Colon (tissue), 2 donors: ENCODE measurements at regions not wholly inside any gene's neighbourhood (a gene's known extent, or its start where the extent isn't known, plus 50 kb on each side); places are given as distances from the start of the nearest gene placed in this dataset.

Source experiments
- FAIRE-seq: peaks from 2 replicates; lab custom pipeline; 2012; peaks lifted over from hg19 to GRCh38; lab: Jason Lieb, UNC
- donor health status: control.
- donor health status: control.

GRCh38 chr18:75358928-75359327, 68.6 kb downstream of the SMIM21 start:
- no peak for FAIRE-seq

- FAIRE-seq, result no peak
These were observed 74.1 kb downstream of the SMIM21 start for GRCh38 chr18:75353357-75353756.

- FAIRE-seq, result no peak
These were observed 76.1 kb downstream of the SMIM21 start for GRCh38 chr18:75351409-75351808.

DNA sequence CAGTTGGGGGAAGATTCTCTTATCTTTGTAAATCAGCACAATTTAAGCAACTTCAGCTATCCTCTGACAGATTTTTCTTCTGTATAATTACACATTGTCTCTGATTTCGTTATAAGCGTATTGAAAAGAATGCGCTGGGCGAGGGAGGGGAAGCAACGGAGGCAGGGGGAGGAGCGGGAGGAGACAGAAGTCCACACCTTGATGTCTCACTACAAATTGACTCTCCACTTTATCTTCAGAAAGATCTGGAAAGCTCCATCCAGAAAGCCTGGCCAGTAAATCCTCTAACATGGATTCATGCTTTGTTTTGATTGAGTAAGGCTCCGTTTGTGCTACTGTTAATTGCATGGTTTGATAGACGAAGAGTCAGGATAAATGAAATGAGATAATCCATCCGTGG, 76.6 kb downstream of the SMIM21 start:
- FAIRE-seq, result no peak

- FAIRE-seq, result peak; percentile 43
These were observed 77.0 kb downstream of the SMIM21 start for GRCh38 chr18:75350512-75350839.

- no peak for FAIRE-seq
These were observed 77.6 kb downstream of the SMIM21 start for GRCh38 chr18:75349668-75350511.

DNA sequence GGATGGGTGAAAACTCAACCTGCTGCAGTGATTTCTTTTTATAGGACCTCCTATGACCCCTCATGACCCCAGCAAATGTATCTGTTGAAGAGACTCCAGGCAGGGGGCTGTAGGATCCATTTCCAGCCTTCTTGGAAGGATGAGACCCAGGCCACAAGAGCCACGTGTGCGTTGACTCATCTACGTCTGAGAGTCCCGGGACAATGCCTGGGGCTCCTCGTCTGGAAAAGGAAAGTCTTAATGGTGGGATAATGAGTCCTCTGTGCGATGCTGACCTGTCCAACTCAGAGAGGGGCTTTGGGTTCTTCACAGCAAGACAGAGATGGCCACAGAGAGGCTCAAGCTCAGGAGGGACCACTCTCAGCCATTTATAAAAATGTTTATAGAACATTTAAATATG, 80.8 kb downstream of the SMIM21 start:
- no peak for FAIRE-seq

DNA sequence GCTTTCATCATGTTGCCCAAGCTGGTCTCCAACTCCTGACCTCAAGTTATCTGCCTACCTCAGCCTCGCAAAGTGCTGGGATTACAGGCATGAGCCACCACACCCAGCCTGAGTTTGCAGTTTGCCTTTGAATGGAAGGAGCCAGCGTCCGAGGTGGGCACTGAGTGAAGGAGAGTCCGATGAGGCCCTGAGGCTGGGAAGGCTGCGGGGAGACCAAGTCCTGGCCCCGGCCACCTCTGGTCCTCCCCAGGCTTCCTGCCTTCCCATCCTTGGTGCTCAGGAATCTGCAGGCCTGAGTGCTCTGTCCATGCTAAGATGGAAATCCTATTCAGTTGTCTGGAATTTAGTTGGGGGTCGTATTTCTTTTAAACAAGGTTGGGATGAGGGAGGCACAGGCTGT, 82.9 kb downstream of the SMIM21 start:
- FAIRE-seq, result no peak

DNA sequence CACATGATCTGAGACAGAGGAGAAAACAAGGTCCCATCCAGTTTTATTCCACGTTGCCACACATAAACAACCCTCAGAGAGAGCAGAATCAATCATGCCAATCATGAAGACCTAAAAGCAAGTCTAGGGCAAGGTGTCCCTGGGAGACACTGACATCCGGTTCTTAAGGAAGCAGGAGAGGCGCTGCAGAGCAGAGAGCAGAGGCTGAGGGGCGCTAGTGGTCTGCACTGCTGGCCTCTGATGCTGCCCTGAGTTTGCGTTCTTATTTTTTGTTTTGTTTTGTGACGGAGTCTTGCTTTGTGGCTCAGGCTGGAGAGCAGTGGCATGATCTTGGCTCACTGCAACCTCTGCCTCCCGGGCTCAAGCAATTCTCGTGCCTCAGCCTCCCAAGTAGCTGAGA, 83.3 kb downstream of the SMIM21 start:
- no peak for FAIRE-seq

DNA sequence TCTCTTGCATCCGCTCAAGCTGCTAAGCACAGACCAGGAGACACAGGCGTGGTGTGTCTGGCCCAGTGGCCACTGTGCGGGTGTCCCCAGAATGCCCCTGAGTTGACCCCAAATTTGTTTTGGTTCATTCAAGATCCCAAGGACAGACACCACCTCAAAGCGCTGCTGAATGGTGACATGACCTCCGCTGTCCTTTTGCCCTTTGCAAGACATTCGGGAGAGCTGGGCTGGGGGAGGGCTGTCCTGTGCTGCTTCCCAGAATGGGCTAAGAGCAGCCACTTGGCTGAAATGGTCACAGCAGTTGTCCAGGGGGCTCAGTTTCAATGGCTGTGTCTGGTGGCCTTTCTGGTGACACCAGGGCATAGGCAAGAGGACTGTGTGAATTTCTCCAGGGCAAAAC, 84.1 kb downstream of the SMIM21 start:
- FAIRE-seq, result no peak

- no peak for FAIRE-seq
These were observed 85.6 kb downstream of the SMIM21 start for GRCh38 chr18:75341897-75342296.

GRCh38 chr18:75341267-75341666, 86.2 kb downstream of the SMIM21 start:
- no peak for FAIRE-seq

DNA sequence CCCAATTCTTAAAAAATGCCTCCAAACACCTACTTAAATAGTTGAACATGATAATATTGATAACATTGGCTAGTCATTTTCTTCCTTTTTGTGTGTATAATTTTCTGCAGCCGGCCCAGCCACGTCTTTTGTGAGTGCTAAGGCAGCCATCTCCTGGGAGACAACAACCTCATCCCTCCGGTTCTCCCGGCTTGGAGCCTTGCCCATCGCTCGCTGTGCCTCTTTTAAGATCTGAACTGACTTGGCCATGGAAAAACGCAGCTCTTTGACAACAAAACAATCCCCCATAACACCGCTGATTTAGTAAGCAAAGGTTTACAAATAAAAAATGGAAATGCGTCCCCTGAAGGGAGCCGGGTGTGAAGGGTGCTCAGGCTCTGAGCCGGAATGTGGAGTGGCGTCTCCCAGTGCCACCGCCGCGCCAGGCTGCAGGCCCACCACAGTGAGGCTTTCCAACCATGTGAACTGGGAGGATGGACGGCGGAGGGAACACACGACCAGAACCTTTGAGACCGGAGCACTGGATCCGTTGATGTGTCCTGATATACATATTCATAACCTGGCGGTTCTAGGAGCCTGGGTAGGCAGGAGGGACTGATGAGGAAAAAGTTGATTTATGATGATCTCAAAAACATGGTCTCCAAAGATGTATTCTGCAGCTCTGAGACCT, 87.4 kb downstream of the SMIM21 start:
- FAIRE-seq, result no peak
